GM19238 (cell line): ENCODE measurements at regions not wholly inside any gene's neighbourhood (a gene's known extent, or its start where the extent isn't known, plus 50 kb on each side); places are given as distances from the start of the nearest gene placed in this dataset.

Source experiments
- DNase-seq: peaks from one replicate; pipeline ENCODE4 v3.0.0; 2011; ENCODE audit warnings: low spot score; ENCODE audit not compliant: insufficient read length

GRCh38 chr5:68534131-68534940, 318.8 kb downstream of the PIK3R1 start:
- DNase-seq: no peak

DNA sequence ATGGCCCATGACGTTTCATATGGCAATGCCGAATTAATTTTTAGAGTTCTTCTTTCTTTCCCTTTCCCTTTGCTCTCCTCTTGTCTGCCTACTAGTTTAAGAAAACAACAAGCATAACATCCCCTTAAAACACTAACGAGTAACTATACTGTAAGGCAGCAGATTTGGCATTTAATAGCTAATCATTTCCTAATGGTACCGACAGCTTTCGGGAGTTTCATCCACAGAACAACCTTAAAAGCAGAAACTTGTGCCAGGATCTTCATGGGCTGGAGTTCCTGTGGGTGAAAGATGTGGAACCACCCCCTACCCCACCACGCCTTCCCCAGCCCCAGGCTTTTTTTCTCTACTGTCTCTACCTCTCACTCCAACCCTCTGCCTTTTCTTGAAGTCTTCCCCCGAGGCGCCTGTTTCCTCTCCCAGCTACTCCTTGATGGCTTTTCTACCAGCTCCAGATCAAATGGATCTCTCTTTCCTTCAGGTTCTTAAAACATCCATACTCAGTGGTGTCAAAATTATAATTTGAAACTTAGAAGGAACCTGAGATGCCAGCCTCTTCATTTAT, 319.5 kb downstream of the PIK3R1 start:
- DNase-seq: no peak

DNA sequence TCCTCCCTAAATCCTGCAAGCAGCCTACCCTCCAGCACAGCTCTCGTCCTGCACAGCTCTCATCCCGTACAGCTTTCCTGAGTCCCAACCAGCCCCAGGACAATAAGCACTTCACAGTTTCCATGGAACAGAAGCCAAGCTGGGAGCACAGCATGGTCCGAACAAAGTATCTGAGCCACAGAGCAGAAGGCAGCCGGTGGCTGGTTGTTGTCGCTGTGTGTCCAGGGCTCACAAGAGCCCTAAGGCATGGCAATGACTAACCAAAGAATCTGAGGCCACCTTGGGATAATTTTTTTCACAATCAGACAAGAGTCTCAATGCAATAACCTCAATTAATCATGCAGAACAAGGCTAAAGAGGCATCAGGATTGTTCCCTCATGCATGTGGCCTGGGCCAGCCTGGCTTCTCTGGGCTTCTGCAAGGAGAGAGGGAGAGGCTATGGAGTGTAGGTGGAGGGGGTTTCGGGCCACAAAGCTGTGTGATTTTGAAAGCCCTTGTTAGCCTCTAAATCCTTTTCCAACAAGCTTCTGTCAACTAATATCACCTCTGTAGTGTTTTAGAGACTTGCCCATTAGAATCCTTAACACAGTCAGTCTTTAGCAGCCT, 323.4 kb downstream of the PIK3R1 start:
- DNase-seq: no peak

- no peak for DNase-seq
Measured at GRCh38 chr5:68540798-68541590, 325.4 kb downstream of the PIK3R1 start.

- DNase-seq: no peak
Measured at GRCh38 chr5:68542207-68542606, 326.7 kb downstream of the PIK3R1 start.

DNA sequence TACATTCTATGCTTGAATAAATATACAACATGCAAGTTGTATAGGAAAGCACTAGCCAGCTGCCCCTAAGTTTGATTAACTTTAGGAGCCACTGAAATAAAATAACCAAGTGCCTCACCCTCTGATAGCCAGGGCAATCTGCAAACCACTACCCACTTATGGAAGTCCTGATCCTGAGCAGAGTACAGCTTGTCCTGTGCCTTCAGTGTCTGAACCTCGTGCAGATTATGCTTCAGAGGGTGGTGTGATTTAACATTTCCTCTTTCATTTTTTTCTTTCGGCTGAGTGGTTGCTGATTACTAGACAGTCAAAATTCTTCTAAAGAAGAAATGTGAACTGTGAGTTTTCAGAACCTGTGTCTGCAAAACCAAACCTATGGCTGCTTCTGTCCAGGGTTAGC, 327.7 kb downstream of the PIK3R1 start:
- DNase-seq: no peak

DNA sequence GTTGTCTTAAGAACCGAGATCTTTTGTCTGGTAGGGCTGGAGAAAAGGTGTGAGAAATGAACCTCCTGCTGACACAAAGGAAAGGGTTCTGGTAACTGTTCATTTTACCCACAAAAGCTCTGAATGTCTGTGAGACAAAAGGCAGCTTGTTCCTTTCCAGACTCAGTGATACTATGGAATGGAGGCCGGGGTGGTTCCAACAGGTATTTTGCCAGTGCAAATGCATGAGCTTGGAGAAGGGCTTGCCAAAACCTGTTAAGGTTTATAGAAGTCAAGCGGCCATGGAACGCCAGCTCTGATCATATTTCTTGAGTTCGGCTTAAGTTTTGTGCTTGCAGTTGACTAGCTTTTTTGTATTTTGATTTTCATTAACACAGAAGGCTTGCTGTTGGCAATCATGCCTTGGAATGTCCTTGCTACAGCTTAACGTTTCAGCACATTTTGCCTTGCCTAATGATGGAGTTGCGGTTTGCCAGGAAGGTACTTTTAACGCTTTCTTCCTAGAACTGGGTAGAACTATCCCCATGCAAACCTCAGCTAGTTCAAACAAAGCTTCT, 328.6 kb downstream of the PIK3R1 start:
- no peak for DNase-seq

GRCh38 chr5:68544648-68545552, 329.3 kb downstream of the PIK3R1 start:
- DNase-seq: no peak

DNA sequence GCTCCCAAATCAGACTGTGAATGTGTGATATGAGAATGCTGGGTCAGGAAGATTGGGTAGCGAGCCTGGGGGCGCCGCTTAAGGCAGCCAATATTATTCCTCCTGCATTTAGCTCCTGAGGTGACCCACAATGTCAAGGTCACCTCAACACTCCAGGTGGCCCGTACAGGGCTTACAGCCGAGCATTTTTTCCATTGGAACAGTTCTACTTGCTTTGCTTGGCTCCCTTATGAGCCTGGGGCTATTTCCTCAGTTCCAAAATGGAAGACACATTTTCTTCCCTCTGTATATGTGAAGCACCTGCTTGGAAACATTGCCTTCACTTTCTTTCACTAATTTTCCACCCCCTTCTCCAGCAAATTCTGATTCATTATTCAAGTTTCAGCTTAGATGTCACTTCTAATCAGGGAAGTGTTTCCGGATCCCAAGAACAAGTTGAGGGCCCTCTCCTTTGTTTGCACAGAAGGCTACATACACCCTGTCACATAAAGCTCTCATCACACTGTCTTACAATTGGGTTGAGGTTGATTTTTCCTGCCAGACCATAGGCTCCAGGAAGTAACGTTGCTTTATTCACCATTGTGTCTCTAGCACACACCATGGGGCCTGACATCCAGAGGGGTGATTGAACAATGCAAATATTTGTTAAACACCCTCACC, 330.2 kb downstream of the PIK3R1 start:
- DNase-seq: no peak

- DNase-seq: no peak
Measured at GRCh38 chr5:68547056-68547455, 331.5 kb downstream of the PIK3R1 start.

DNA sequence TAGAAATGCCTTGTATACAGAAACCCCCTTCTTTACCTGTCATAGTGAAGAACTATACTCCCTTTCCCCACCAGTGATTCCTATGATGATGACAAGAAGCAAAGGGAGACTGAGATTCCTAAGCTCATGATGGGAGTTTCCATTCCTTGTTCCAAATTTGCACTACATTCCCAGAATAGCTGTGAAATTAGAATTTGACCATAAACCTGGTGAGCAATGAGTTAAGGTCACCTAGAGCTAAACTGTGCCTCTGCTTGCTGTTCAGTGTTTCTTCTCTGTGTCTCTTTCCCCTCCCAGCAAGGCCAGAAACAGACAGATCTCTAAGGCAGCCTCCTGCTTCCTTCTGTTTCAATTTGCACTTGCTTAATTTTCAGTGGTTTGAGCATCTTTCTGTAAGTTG, 332.1 kb downstream of the PIK3R1 start:
- no peak for DNase-seq

DNA sequence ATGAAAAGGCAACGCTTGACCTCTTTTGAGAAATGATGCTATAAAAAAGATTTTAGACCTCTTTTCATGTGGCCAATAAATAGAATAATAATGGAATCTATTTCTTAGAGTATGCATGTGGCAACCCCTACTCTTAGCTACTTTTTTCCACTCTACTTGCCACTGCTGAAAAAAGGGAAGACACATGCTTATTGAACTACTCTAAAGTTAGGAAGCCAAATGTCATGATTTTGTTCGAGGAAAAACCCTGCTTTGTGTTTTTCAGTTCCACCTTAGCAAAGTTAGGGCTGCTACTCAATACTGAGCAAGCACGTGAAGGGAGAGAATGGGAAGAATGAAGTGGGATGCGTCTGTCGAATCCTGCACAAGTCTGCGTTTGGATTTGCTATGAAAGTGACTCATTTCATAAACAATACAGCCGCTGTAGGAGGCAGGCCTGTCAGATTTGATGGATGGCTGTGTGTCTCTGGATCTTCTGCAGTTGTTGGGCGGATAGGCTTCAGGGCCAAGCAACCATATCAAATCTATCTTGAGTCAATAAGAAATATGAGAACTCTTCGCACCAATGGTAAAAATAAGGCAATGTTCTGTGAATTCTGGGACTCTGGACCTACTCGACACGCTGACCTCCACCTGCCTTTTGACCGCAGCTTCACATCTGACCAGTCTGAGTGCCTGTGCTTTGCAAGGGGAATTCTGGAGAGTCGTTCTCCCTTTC, 333.6 kb downstream of the PIK3R1 start:
- DNase-seq: no peak

DNA sequence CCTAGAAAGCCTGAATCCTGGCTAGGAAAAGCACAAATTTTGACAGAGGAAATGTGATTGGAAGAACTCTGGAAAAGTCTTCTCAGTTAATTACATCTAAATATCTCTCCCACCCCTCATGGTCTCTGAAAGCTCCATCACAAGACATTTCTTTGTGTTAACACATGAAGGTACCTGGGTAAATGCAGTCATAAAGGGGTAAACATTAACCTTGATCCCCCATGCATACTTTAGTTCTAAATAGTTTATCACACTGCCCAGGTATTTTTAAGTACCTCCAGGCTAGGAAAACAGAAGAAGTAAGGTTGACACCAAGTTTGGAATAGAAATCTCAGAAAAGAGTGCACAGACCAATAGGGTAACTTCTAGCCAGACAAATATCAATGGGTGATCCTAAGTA, 334.5 kb downstream of the PIK3R1 start:
- DNase-seq: no peak

- DNase-seq: no peak
Measured at GRCh38 chr5:68551436-68551835, 335.9 kb downstream of the PIK3R1 start.

DNA sequence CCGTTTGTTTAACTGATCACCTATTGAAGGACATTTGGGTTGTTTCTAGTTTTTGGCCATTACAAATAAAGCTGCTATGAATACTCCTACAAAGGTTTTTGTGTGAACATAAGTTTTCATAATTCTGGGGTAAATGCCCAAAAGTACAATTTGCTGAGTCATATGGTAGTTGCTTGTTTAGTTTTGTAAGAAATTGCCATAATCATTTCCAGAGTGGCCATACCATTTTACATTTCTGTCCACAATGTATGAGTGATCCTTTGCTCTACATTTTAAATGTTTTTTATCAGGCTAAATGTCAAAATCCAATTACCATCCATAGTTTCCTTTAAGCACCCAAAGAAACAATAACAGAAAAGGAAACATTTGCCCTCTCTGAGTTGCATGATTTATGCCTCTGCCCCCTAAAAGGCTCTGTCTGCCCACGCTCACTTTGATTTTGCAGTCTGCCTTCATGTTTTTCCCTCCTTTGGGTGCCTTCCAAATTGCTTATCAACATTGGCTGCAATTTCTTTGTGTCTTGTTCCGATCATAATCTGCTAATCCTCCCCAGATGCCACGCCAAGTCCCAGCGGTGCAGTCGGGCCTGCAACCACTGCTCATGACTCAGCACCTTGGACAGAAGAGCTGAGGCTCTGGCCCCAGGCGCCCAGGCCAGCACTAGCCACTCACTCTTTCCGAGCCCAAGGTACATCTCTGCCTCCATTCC, 339.2 kb downstream of the PIK3R1 start:
- no peak for DNase-seq

GRCh38 chr5:68555907-68556681, 340.5 kb downstream of the PIK3R1 start:
- DNase-seq: no peak

DNA sequence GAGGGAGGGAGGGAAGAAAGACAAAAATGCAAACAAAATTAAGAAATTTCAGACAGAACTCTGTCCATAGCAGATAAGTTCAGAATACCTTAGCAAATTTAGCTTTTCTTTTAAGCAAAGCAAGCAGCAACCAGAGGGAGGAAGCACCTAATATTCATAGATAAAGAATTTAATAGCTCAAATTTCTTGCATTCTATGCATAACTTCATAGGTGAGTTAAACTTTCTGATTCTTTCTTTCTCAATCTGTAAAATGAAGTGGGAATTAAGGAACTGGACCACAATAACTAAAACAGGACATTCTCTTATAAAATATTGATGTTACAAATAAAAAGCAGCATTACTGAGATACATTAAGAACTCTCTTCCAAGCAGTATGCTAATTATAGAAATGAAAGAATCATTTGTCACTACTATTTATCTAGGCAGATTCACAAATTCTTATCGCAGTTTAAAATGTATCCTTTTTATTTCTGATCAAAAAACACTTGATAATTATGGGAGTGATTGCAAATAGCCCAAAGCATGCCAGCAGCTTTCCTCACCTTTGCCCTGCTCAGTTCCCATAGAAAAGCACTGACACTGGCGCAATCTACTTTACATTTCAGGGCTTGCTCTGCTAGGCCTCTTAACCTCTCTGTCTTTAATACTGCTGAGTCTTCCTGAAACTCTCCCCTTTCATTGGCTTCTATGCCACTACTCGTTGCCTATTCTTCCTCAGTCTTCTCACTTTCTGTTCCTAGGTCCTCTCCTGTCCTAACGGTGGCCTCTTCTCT, 341.8 kb downstream of the PIK3R1 start:
- DNase-seq: no peak
